HG03108 (cell line): ENCODE measurements at regions not wholly inside any gene's neighbourhood (a gene's known extent, or its start where the extent isn't known, plus 50 kb on each side); places are given as distances from the start of the nearest gene placed in this dataset.
"Not testable (repeated sequence)": the region's sequence is repeated elsewhere in the genome, so short reads cannot be mapped to it uniquely, and the experiment has no call there.

Experiments
- ATAC-seq: cut with Tn5 transposase; IDR thresholded peaks from one replicate; pipeline ENCODE4 v1.9.1; 2021; ENCODE audit warnings: moderate library complexity; ENCODE audit not compliant: unreplicated experiment

- no peak for ATAC-seq
Measured at GRCh38 chr13:54980651-54981050, 1952.0 kb downstream of the OLFM4 start.

- no peak for ATAC-seq
Measured at GRCh38 chr13:54989418-54989817, 1960.8 kb downstream of the OLFM4 start.

- no peak for ATAC-seq
Measured at GRCh38 chr13:54999399-54999907, 1970.8 kb downstream of the OLFM4 start.

GRCh38 chr13:55000043-55000442 is 1971.4 kb downstream of the OLFM4 start:
- no peak for ATAC-seq

GRCh38 chr13:55000844-55001243 is 1972.2 kb downstream of the OLFM4 start:
- no peak for ATAC-seq

- no peak for ATAC-seq
Measured at GRCh38 chr13:55001881-55002280, 1973.3 kb downstream of the OLFM4 start.

GRCh38 chr13:55007681-55008080 is 1979.1 kb downstream of the OLFM4 start:
- no peak for ATAC-seq

- no peak for ATAC-seq
Measured at GRCh38 chr13:55013051-55013450, 1984.4 kb downstream of the OLFM4 start.

- ATAC-seq: no peak
Measured at GRCh38 chr13:55029280-55029679, 2000.7 kb downstream of the OLFM4 start.

GRCh38 chr13:55038230-55038629 is 2009.6 kb downstream of the OLFM4 start:
- no peak for ATAC-seq

GRCh38 chr13:55053891-55054550 is 2025.4 kb downstream of the OLFM4 start:
- not testable (repeated sequence) for ATAC-seq

- not testable (repeated sequence) for ATAC-seq
Measured at GRCh38 chr13:55055666-55056065, 2027.1 kb downstream of the OLFM4 start.

GRCh38 chr13:55062662-55063061 is 2034.0 kb downstream of the OLFM4 start:
- ATAC-seq: no peak

GRCh38 chr13:55067946-55068345 is 2039.3 kb downstream of the OLFM4 start:
- ATAC-seq: no peak

- ATAC-seq: no peak
Measured at GRCh38 chr13:55069746-55070145, 2041.1 kb downstream of the OLFM4 start.

GRCh38 chr13:55073000-55073399 is 2044.4 kb downstream of the OLFM4 start:
- no peak for ATAC-seq

GRCh38 chr13:55084630-55085029 is 2056.0 kb downstream of the OLFM4 start:
- no peak for ATAC-seq

- no peak for ATAC-seq
Measured at GRCh38 chr13:55087085-55087484, 2053.6 kb upstream of the PRR20A start.

- no peak for ATAC-seq
Measured at GRCh38 chr13:55090612-55091011, 2050.1 kb upstream of the PRR20A start.

GRCh38 chr13:55091172-55091571 is 2049.5 kb upstream of the PRR20A start:
- ATAC-seq: no peak

GRCh38 chr13:55106509-55106908 is 2034.2 kb upstream of the PRR20A start:
- ATAC-seq: no peak

GRCh38 chr13:55120631-55121030 is 2020.1 kb upstream of the PRR20A start:
- ATAC-seq: no peak

GRCh38 chr13:55155046-55155445 is 1985.7 kb upstream of the PRR20A start:
- no peak for ATAC-seq
